ENCODE measurements at regions not wholly inside any gene's neighbourhood (a gene's known extent, or its start where the extent isn't known, plus 50 kb on each side); places are given as distances from the start of the nearest gene placed in this dataset.

DNA sequence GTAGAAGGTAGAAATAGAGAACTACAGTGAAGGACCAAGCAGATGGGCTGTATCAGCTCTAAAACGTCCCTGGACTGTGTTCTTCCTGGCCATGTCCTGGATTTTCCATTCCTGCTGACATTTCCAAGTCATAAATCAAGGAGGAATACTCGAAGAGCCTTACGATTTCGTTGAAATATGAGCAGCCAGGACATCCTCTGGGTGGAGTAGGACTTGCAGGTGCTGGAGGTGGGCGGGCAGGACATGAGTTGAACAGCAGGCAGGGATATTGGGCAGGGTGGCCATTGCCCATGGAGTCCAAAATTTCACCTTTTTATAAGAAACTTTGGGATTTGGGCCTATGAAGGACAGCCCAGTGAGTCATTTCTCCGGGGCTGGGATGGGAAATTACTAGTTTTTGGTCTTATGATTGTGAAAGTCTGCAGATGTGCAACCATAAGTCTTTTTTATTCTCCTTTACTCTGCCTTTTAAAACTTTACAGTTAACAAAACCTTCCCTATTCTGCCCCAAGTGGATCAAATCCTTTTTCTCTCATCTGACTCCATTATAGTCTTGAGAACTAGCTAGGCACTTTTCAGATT, 88.8 kb downstream of the TMX1 start:
- no peak for DNase-seq (ENCODE audit: low read depth in 1 of 2, low spot score in 1 of 2)
- no peak for TF ChIP-seq SPI1 (IDR thresholded peaks at IDR 0.05; ENCODE audit: borderline replicate concordance, low read depth)
- TF ChIP-seq, protein P1, sequence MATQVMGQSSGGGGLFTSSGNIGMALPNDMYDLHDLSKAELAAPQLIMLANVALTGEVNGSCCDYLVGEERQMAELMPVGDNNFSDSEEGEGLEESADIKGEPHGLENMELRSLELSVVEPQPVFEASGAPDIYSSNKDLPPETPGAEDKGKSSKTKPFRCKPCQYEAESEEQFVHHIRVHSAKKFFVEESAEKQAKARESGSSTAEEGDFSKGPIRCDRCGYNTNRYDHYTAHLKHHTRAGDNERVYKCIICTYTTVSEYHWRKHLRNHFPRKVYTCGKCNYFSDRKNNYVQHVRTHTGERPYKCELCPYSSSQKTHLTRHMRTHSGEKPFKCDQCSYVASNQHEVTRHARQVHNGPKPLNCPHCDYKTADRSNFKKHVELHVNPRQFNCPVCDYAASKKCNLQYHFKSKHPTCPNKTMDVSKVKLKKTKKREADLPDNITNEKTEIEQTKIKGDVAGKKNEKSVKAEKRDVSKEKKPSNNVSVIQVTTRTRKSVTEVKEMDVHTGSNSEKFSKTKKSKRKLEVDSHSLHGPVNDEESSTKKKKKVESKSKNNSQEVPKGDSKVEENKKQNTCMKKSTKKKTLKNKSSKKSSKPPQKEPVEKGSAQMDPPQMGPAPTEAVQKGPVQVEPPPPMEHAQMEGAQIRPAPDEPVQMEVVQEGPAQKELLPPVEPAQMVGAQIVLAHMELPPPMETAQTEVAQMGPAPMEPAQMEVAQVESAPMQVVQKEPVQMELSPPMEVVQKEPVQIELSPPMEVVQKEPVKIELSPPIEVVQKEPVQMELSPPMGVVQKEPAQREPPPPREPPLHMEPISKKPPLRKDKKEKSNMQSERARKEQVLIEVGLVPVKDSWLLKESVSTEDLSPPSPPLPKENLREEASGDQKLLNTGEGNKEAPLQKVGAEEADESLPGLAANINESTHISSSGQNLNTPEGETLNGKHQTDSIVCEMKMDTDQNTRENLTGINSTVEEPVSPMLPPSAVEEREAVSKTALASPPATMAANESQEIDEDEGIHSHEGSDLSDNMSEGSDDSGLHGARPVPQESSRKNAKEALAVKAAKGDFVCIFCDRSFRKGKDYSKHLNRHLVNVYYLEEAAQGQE (IDR thresholded peaks at IDR 0.05; ENCODE audit: insufficient replicate concordance, low read depth) = no peak
- no peak for TF ChIP-seq POLR2AphosphoS5 (IDR thresholded peaks at IDR 0.05; ENCODE audit: low read depth)
- TF ChIP-seq GABPA (IDR thresholded peaks at IDR 0.05; ENCODE audit: low read depth) = no peak
- TF ChIP-seq, protein P2, sequence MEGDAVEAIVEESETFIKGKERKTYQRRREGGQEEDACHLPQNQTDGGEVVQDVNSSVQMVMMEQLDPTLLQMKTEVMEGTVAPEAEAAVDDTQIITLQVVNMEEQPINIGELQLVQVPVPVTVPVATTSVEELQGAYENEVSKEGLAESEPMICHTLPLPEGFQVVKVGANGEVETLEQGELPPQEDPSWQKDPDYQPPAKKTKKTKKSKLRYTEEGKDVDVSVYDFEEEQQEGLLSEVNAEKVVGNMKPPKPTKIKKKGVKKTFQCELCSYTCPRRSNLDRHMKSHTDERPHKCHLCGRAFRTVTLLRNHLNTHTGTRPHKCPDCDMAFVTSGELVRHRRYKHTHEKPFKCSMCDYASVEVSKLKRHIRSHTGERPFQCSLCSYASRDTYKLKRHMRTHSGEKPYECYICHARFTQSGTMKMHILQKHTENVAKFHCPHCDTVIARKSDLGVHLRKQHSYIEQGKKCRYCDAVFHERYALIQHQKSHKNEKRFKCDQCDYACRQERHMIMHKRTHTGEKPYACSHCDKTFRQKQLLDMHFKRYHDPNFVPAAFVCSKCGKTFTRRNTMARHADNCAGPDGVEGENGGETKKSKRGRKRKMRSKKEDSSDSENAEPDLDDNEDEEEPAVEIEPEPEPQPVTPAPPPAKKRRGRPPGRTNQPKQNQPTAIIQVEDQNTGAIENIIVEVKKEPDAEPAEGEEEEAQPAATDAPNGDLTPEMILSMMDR (IDR thresholded peaks at IDR 0.05; ENCODE audit: insufficient read depth, low read length) = no peak
- H3K4me3 ChIP-seq (replicated peaks; ENCODE audit: insufficient read depth, low read length) = no peak overlapping the region
- H3K27me3 ChIP-seq (ENCODE audit: insufficient read depth, poor library complexity, severe bottlenecking) = peaks cover 3% of the 10 kb centered on the region
- H3K27ac ChIP-seq (replicated peaks) = no peak overlapping the region

DNA sequence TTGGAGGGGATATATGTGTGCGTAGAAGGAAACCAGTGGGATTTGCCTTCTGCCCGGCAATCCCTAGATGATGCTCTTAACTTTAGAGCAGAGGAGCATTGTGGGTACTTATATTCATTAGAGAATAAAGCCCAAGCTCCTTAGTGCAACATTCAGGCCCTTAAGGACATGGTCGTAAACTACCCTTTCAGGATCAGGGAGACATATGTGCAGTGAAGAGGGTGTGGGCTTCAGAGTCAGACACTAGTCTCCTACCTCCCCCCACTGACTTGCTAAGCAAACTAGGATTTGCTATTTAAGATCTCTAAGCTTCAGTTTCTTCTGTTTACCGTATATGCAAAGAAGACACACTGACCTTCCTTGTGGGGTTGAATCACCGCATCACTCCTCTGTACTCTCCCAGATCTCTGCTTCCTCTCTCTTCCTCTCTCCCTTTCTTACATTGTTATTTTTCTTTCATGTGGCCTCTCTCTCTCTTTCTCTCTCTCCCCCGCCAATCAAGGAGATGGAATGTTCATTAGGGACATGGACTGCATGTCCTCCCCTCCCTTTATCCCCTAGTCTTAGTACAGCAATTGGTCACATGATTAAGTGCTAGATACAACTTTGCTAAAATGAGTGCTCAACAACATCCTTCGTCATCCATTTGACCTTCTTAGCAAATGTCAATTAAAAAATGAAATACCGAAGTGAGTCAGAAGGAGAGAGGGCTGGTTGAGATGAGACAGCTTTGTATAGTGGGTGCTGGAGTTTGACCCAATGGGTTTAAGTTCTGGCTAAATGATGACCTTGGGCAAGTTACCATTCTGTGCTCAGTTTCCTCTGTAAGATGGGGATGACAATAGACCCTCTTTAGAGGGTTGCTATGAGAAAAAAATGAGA, 91.7 kb downstream of the TMX1 start:
- no peak overlapping the region for H3K4me3 ChIP-seq (replicated peaks; ENCODE audit: insufficient read depth, low read length)
- no peak overlapping the region for H3K27ac ChIP-seq (replicated peaks)
- no peak for DNase-seq (ENCODE audit: low read depth in 1 of 2, low spot score in 1 of 2)
- TF ChIP-seq, protein P2 (IDR thresholded peaks at IDR 0.05; ENCODE audit: insufficient read depth, low read length) = no peak
- TF ChIP-seq SPI1 (IDR thresholded peaks at IDR 0.05; ENCODE audit: borderline replicate concordance, low read depth) (no peak), POLR2AphosphoS5 (IDR thresholded peaks at IDR 0.05; ENCODE audit: low read depth) (no peak), GABPA (IDR thresholded peaks at IDR 0.05; ENCODE audit: low read depth) (no peak)
- TF ChIP-seq, protein P1 (IDR thresholded peaks at IDR 0.05; ENCODE audit: insufficient replicate concordance, low read depth) = no peak
- H3K27me3 ChIP-seq (ENCODE audit: insufficient read depth, poor library complexity, severe bottlenecking) = peaks cover 3% of the 10 kb centered on the region

DNA sequence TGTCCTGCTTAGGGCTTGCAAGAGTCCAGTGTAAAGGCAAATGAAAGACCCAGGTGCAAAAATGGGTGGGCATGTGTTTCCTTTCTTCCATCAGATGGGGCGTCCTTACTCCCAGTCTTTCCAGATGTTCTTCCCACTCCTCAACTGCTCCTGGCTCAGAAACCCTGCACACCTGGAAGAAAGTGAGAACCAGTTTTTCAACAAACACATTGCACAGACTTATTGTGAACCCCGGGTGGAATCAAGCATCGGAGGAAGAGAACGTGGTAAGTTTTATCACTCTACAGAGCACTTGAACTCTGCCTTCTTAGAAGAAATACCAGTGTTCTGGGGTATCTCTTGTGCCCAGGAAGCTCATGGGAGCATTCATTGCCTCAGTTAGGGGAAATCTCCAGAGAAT, 93.3 kb downstream of the TMX1 start:
- no peak for DNase-seq (ENCODE audit: low read depth in 1 of 2, low spot score in 1 of 2)
- Histone ChIP-seq H3K27ac (replicated peaks) (no peak overlapping the region), H3K4me3 (replicated peaks; ENCODE audit: insufficient read depth, low read length) (no peak overlapping the region), H3K27me3 (ENCODE audit: insufficient read depth, poor library complexity, severe bottlenecking) (no peaks in the 10 kb centered on the region)
- no peak for TF ChIP-seq GABPA (IDR thresholded peaks at IDR 0.05; ENCODE audit: low read depth)
- TF ChIP-seq, protein P2 (IDR thresholded peaks at IDR 0.05; ENCODE audit: insufficient read depth, low read length) = no peak
- TF ChIP-seq SPI1 (IDR thresholded peaks at IDR 0.05; ENCODE audit: borderline replicate concordance, low read depth) = no peak
- TF ChIP-seq, protein P1 (IDR thresholded peaks at IDR 0.05; ENCODE audit: insufficient replicate concordance, low read depth) = no peak
- no peak for TF ChIP-seq POLR2AphosphoS5 (IDR thresholded peaks at IDR 0.05; ENCODE audit: low read depth)
